Inflammatory macrophage treated with lipopolysaccharide for 4 hours (primary cell): ENCODE measurements at regions not wholly inside any gene's neighbourhood (a gene's known extent, or its start where the extent isn't known, plus 50 kb on each side); places are given as distances from the start of the nearest gene placed in this dataset.
"Not testable (repeated sequence)": the region's sequence is repeated elsewhere in the genome, so short reads cannot be mapped to it uniquely, and the experiment has no call there.

Experiments
- DNase-seq: peaks from one replicate; pipeline ENCODE4 v3.0.0-alpha.2; 2020

DNA sequence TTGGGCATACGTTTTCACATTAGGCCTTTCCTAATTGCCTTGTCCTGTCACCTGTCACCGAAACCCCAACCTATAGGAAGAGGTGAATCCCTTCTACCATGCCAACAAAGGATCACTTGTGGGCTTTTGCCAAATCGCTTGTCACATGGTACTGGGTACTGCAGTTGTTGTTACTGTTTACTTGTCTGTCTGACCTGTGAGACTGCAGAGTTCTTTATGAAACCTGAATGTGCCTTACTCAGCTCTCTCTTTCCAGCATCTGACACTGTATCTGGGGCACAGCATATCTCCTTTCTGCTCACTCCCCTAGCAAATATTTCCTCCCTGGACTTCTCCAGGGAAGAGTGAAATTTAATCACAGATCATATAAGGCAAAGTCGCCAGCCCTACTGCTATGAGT is 1272.4 kb downstream of the CDH8 start:
- no peak for DNase-seq

- DNase-seq, result no peak
Measured at GRCh38 chr16:60755907-60756306, 1280.3 kb downstream of the CDH8 start.

DNA sequence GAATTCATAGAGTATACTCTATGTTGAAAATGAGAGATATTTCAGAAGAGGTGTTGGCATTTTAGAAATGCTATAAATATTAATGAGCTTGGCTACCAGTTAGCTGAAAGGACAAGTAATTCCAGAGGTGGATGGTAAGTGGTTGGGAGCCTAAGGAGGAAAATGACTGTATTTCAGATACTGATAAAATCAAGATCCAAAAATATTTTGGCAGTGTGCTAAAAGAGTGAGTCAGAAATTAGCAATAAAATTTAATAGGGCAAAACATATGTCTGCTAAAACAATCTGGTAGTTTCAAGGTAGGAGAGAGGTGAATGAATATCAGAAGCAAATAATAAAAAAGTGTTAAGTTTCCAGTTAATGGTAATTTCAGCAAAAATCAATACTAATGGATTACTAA is 1287.9 kb downstream of the CDH8 start:
- DNase-seq, result no peak

GRCh38 chr16:60744198-60744597 is 1292.0 kb downstream of the CDH8 start:
- DNase-seq, result no peak

GRCh38 chr16:60741810-60742209 is 1294.4 kb downstream of the CDH8 start:
- DNase-seq, result no peak

DNA sequence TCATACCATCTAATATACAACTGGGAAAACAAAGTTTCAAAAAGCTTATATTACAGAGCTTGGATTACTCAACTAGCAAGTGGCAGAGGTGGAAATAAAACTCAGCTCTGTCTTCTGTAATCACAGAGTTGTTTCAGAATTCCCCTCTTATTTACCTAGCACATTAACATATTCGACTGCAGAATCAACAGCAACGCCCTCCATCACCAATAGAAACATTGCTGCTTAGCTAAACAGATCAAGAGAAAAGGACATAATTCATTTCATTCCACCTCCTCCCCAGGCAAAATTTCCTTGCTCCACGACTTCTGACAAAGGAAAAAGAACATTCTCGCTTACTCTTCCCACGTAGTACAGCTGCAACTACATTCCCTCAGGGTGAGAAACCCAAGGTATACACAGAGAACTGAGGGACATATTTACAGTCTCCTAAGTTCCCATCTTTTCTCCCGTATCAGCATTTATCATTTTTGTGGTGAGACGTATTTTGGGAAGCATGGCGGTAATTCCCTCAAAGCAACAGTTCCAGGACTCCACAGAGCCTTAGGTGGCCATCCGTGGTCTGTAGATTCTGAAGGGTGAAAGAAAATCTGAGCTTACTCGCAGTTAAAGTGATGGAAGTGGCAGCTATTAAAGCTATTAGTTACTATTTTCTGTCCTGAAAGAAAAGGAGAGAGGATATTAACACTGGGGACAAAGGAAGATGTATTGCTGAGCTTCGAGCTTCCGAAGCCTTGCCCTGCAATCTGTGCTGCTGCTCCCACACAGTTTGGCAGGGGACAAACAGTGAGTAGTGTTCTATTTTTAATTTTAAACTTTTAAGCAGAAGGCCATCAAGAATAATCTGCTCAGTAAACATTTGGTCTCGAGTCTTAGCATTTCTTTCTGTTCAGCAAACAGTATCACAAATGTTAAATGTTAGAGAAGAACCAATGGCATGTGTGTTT is 1296.2 kb downstream of the CDH8 start:
- DNase-seq, result no peak

- no peak for DNase-seq
Measured at GRCh38 chr16:60731329-60732050, 1304.7 kb downstream of the CDH8 start.

- no peak for DNase-seq
Measured at GRCh38 chr16:60729051-60729450, 1307.2 kb downstream of the CDH8 start.

- no peak for DNase-seq
Measured at GRCh38 chr16:60727851-60728250, 1308.4 kb downstream of the CDH8 start.

DNA sequence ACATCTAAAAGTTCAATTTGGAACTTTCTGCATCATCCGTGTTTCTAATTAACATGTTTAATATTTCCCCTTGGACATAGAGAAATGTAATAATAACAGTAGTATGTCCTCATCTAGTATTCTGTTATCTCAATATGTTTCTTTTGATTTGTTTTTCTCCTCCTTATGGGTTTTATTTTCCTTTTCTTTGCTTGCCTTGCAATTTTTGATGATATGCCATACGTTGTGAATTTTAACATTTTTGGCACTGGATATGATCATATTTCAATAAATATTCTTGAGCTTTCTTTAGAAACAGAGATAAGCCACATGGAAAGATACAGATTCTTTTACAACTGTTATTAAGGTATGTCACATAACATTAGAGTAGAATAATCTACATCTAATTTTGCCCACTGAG is 1316.2 kb downstream of the CDH8 start:
- no peak for DNase-seq

DNA sequence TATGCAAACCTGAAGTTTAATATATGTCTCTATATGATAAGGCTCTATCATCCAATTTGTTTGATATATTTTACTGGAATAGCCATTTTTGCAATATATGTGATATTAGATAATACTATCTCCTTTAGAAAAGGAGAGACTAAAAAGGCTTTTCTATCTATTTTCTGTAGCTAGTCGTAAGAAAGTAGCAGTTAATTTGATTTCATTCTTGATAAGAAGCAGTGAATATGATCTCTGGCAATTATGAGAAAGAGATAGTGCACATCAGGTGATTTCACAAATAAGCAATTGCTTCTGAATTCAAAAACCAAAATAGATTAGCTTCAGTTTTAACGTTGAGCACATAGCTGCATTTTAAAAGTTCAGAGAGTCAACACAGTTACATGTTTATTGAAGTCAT is 1318.4 kb downstream of the CDH8 start:
- no peak for DNase-seq

DNA sequence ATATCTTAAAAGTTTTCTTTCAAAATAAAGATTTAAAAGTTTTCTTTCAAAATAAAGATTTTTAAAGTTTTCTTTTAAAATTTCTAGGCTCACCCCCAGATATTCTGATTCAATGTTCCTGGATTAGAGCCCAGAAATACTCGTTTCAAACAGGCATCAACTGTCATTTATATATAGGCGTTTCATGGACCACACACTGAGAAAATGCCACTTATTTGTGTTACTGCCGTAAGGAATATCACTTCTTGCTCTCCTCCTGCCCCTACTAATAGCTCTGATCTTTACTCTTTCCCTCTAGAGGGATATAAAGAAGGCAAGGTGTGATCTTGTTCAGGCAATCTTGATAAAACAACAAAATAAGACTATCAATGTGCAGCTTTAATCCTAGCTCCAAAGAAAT is 1324.1 kb downstream of the CDH8 start:
- no peak for DNase-seq

DNA sequence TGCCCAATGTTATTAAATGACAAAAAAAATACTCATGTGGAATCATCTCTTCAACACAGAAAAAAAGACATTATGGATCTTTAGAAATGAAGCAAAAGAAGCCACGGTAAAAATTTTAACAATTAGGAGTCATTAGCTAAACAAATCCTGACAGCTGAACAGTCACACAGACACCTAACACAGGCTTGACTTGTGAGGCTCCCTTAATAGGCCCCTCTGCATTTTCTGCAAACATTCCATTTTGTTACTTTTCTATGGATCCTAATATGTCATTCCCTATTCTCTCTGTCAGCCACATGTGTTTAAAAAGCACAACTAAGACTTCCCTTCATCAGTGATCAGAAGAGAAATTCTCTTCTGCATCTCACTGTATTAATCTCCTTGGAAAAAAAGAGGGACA is 1331.5 kb downstream of the CDH8 start:
- DNase-seq, result no peak

- DNase-seq, result no peak
Measured at GRCh38 chr16:60703096-60703495, 1333.1 kb downstream of the CDH8 start.

DNA sequence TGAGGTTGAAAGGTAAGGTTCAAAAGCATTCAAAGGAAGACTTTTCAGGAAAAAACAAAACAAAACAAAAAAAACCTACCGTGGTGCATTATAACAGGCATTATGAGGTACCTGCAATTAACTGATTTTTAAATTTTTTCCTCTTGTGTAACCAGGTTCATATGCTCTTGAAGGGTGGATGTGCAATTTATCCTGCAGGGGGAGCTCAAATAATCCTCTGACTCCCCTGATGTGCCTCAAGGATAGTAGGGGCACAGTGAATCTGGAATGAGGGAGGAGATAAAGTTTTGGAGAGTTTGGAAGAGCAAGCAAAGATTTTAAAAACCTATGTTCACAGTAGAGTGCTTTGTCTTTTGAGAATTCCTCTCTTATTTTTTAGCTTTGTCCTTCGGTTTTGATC is 1349.4 kb downstream of the CDH8 start:
- DNase-seq, result no peak

GRCh38 chr16:60684002-60684401 is 1352.2 kb downstream of the CDH8 start:
- DNase-seq, result no peak

GRCh38 chr16:60682219-60682618 is 1354.0 kb downstream of the CDH8 start:
- no peak for DNase-seq

- DNase-seq, result no peak
Measured at GRCh38 chr16:60681043-60681442, 1355.2 kb downstream of the CDH8 start.

DNA sequence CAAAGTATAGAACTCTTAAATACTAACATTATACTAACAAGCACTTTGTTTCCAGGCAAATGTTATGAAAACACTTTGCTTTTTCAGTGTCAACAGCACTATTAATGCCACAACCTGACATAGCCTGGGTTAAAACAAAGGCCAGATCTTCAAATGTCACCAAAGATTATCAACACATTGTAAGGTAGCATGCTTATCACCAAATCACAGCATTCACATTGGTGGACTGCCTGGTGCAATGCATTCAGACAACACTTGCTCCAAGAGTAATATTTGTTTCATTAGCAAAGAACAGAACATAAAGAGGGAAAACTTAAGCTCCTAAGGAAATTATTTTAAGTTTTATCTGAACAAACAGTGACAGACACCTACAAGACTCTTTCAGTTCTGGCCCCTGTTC is 1361.2 kb downstream of the CDH8 start:
- DNase-seq, result no peak

- no peak for DNase-seq
Measured at GRCh38 chr16:60674241-60674640, 1362.0 kb downstream of the CDH8 start.

DNA sequence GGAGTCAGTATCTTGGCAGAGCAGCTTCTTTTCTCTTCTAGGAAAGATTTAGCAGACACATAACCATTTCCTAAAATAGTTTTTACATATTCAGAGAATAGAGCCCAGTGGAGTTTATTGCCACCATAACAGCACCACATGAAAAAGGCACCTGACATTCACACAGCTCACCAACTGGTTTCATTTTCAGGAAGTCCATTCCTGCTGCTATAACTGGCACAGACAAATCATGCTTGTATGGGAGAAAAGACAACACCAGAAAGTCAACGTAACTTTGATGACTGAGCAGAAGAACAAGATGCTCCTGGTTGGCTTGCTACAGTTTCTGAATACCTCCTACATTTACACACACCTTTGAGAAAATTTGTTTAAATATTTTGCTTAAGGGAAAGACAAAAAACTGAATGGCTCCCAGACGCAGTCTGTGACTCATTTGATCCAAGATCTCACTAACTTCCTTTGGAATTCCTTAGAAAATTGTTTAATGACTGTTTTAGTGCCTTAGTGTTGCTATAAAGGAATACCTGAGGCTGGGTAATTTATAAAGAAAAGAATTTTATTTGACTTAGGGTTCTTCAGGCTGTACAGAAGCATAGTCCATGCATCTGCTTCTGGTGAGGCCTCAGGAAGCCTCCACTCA is 1380.6 kb downstream of the CDH8 start:
- DNase-seq, result no peak

DNA sequence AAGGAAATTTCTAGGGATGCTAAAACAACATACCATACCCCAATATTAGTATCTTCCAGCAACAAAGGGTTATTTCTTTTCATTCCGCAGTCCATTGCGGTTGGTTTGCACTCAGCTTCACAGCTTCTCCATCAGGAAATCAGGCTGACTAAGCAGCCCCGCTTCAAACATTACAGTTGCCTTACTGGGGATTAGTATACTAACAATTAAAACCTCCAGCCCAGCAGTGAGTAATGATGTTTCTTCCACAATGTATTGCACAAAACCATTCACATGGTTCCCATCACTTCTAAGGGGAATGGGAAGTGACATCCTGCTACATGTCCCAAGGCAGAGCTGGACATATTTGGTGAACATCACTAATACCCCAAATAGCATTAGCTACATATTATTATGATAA is 1384.9 kb downstream of the CDH8 start:
- no peak for DNase-seq

DNA sequence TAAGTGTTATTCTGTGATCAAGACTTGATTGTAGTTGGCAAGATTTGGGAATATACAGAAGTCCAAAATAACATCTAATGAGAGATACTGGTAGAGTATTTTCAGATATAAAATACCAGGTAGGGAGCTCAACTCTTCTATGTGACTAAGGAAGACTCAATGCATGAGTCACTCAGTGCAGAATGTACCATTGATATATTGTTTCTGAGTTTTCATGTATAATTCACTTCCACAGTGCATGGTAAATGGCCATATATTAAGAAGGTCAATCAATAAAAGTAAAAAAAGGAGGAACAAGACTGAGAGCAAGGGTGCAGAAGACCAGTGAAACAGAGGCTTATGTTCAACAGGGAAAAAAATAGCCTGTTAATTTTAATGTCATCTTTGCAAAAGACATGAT is 1387.9 kb downstream of the CDH8 start:
- no peak for DNase-seq

DNA sequence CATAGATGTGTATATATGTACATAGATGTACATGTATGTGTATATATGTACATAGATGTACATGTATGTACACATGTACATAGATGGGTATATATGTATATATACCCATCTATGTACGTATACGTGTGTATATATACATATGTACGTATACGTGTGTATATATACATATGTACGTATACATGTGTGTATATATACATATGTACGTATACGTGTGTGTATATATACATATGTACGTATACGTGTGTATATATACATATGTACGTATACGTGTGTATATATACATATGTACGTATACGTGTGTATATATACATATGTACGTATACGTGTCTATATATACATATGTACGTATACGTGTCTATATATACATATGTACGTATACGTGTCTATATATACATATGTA is 1388.8 kb downstream of the CDH8 start:
- DNase-seq, result not testable (repeated sequence)
